K562 (cell line): ENCODE measurements at regions not wholly inside any gene's neighbourhood (a gene's known extent, or its start where the extent isn't known, plus 50 kb on each side); places are given as distances from the start of the nearest gene placed in this dataset.

ENCODE experiments used
- ATAC-seq: fragments of 200-7000 bp; cut with Tn5 transposase; 3 replicates; pipeline ENCODE4 v1.9.1; 2020; ENCODE audit warnings: moderate library complexity
- BruUV-seq: library from RNA; stranded (reverse); fragments of 400-500 nt; replicated peaks from 2 replicates; lab custom pipeline; 2021; lab: Mats Ljungman, UMichigan
- CTCF ChIA-PET: fragments of 300-600 bp; formaldehyde crosslinking; extraction: SDS; loops from one replicate; lab custom pipeline; 2021; ENCODE audit warnings: low intra/inter-chr PET ratio; lab: Yijun Ruan, JAX
- POLR2A ChIA-PET: fragments of 300-600, 350-650 bp; sonication (Branson Sonifier 250); formaldehyde crosslinking; extraction: SDS; loops from one replicate; lab custom pipeline; 2021; ENCODE audit warnings: antibody characterized with exemption, inconsistent platforms; lab: Yijun Ruan, JAX
- DNase-seq, 4 experiments: peaks; one replicate each; pipeline versions ENCODE4 v3.0.0 to v3.0.0-alpha.2; 2011 to 2018; ENCODE audit warnings: low spot score in 3 of 4, mixed read lengths in 3 of 4; ENCODE audit errors: extremely low read depth in 1 of 4
- FAIRE-seq: peaks from 2 replicates; lab custom pipeline; 2011; peaks lifted over from hg19 to GRCh38; lab: Jason Lieb, UNC
- H2AFZ ChIP-seq: 2 replicates; pipeline ENCODE4 v1.6.0; 2011; ENCODE audit warnings: low read depth, low read length, control low read depth, inconsistent platforms
- H3K27ac ChIP-seq: fragments of 200-600 bp; 3 replicates; pipeline ENCODE4 v1.8.0; 2011; ENCODE audit warnings: low read depth, mild to moderate bottlenecking, control low read depth, inconsistent platforms, low read length, moderate library complexity, mixed read lengths; ENCODE audit errors: extremely low read depth
- H3K27me3 ChIP-seq, 2 experiments: fragments of 300-600 bp in 1 of 2; 2 replicates in 1 of 2; 3 replicates in 1 of 2; pipeline versions ENCODE4 v1.6.0 to v1.8.0; 2011; ENCODE audit warnings: inconsistent platforms in 2 of 2, low read length in 2 of 2, mild to moderate bottlenecking in 1 of 2, mixed read lengths in 1 of 2, moderate library complexity in 1 of 2; ENCODE audit not compliant: control insufficient read depth in 2 of 2, insufficient read depth in 2 of 2
- H3K36me3 ChIP-seq: fragments of 300-600 bp; 3 replicates; pipeline ENCODE4 v1.8.0; 2011; ENCODE audit warnings: mild to moderate bottlenecking, low read length, inconsistent platforms; ENCODE audit not compliant: control insufficient read depth, insufficient read depth
- H3K4me1 ChIP-seq, 2 experiments: fragments of 200-600 bp in 1 of 2; replicated peaks in 1 of 2; 2 replicates in 1 of 2; 3 replicates in 1 of 2; pipeline versions ENCODE4 v1.5.1 to v1.8.0; 2011; ENCODE audit warnings: inconsistent platforms in 2 of 2, low read length in 2 of 2, mild to moderate bottlenecking in 1 of 2, mixed read lengths in 1 of 2, moderate library complexity in 1 of 2; ENCODE audit not compliant: control insufficient read depth in 2 of 2, insufficient read depth in 2 of 2
- H3K4me2 ChIP-seq: 2 replicates; pipeline ENCODE4 v1.6.1; 2011; ENCODE audit warnings: low read length, control low read depth, inconsistent platforms, mixed read lengths; ENCODE audit not compliant: insufficient read depth
- H3K4me3 ChIP-seq: fragments of 200-600 bp; sonication (generic), shearing (Covaris generic); 2 replicates; pipeline ENCODE4 v1.5.1; 2016; ENCODE audit warnings: control low read depth, inconsistent platforms
- H3K79me2 ChIP-seq: fragments of 200-600 bp; 3 replicates; pipeline ENCODE4 v1.8.0; 2011; ENCODE audit warnings: low read length, inconsistent platforms; ENCODE audit not compliant: control insufficient read depth, insufficient read depth
- H3K9ac ChIP-seq, 2 experiments: 2 replicates each; pipeline versions ENCODE4 v1.6.0 to v1.6.1; 2011; ENCODE audit warnings: low read depth in 2 of 2, low read length in 2 of 2, control low read depth in 1 of 2, inconsistent platforms in 1 of 2, mild to moderate bottlenecking in 1 of 2, mixed read lengths in 1 of 2; ENCODE audit not compliant: insufficient read depth in 1 of 2
- H3K9me1 ChIP-seq: one replicate; pipeline ENCODE4 v1.6.0; 2011; ENCODE audit warnings: inconsistent platforms, mild to moderate bottlenecking, low read length, moderate library complexity; ENCODE audit not compliant: control insufficient read depth, insufficient read depth
- H3K9me3 ChIP-seq: replicated peaks from 2 replicates; pipeline ENCODE4 v1.5.1; 2011; ENCODE audit warnings: low read depth, low read length, inconsistent platforms; ENCODE audit not compliant: control insufficient read depth, insufficient read depth
- H4K20me1 ChIP-seq: replicated peaks from 2 replicates; pipeline ENCODE4 v1.6.1; 2011; ENCODE audit warnings: low read length, inconsistent platforms, mixed read lengths; ENCODE audit not compliant: control insufficient read depth, insufficient read depth
- ATF2 ChIP-seq: sonication (generic); formaldehyde crosslinking; IDR thresholded peaks from 2 replicates; pipeline ENCODE4 v1.8.1; 2022; ENCODE audit warnings: missing genetic modification reagents
- NFE2 ChIP-seq: IDR thresholded peaks from 2 replicates; pipeline ENCODE4 v1.6.1; 2014; ENCODE audit warnings: antibody characterized with exemption, low read depth
- TEAD2 ChIP-seq: fragments of 450-650 bp; IDR thresholded peaks from 2 replicates; pipeline ENCODE4 v1.6.1; 2016; ENCODE audit warnings: missing genetic modification characterization, control low read depth, missing compliant biosample characterization
- TSHZ1 ChIP-seq: fragments of 250-450 bp; sonication (Bioruptor Pico); IDR thresholded peaks from 2 replicates; pipeline ENCODE4 v1.4.0; 2020; ENCODE audit warnings: mild to moderate bottlenecking, moderate library complexity
- ZNF57 ChIP-seq: fragments of 450-650 bp; formaldehyde crosslinking; IDR thresholded peaks from 2 replicates; pipeline ENCODE4 v1.4.0; 2020; ENCODE audit warnings: mild to moderate bottlenecking, moderate library complexity
- WGBS: fragments of 100-300 bp; shearing (Covaris generic); methylation state at CpG from one replicate; pipeline ENCODE4 v1.1.6; 2016; ENCODE audit warnings: low coverage, mixed read lengths; ENCODE audit not compliant: insufficient coverage; ENCODE audit errors: missing lambda C conversion rate; 5-methylcytosine and 5-hydroxymethylcytosine counted together
- in situ Hi-C: fragments of 300-500 bp; cut with MboI; formaldehyde crosslinking; loops from 4 replicates; pipeline ENCODE4 v1.15.0; 2018; ENCODE audit warnings: inconsistent platforms, mixed read lengths
- intact Hi-C: fragments of 100-400 bp; cut with micrococcal nuclease; formaldehyde crosslinking; loops from 2 replicates; pipeline ENCODE4 v1.14.2; 2022

- TF ChIP-seq TSHZ1 (CRISPR knock-in tag) = no peak
Observed at GRCh38 chr9:12314589-12314988, 378.6 kb upstream of the TYRP1 start (continued).

- no peaks in the 10 kb centered on the region for H3K36me3 ChIP-seq
- no peak overlapping the region for H3K27ac ChIP-seq
- no peak overlapping the region for H3K4me2 ChIP-seq
- no peaks in the 10 kb centered on the region for H4K20me1 ChIP-seq
- intact Hi-C loops (no loop called here), in situ Hi-C loops (no loop called here)
- no peak overlapping the region for H2AFZ ChIP-seq
- CTCF ChIA-PET = no interaction called here
- no peaks in the 10 kb centered on the region for H3K9me3 ChIP-seq
- no peak overlapping the region for H3K9ac ChIP-seq
- FAIRE-seq = no peak
- POLR2A ChIA-PET = no interaction called here
- H3K27me3 ChIP-seq = no peaks in the 10 kb centered on the region
- BruUV-seq = no TSS peak
- H3K4me1 ChIP-seq = no peaks in the 10 kb centered on the region
- H3K4me3 ChIP-seq = no peak overlapping the region
- TF ChIP-seq ZNF57 (CRISPR knock-in tag) (no peak), TEAD2 (tag) (no peak), ATF2 (CRISPR knock-in tag) (no peak), NFE2 (no peak)
- no peaks in the 10 kb centered on the region for H3K9me1 ChIP-seq
- no peak for DNase-seq
- H3K79me2 ChIP-seq = no peaks in the 10 kb centered on the region
- WGBS = 0% methylated on average over 4 of the region's 4 CpGs
- ATAC-seq = no peak
Observed at GRCh38 chr9:12318732-12319685, 374.2 kb upstream of the TYRP1 start.
